ENCODE measurements at regions not wholly inside any gene's neighbourhood (a gene's known extent, or its start where the extent isn't known, plus 50 kb on each side); places are given as distances from the start of the nearest gene placed in this dataset.

DNA sequence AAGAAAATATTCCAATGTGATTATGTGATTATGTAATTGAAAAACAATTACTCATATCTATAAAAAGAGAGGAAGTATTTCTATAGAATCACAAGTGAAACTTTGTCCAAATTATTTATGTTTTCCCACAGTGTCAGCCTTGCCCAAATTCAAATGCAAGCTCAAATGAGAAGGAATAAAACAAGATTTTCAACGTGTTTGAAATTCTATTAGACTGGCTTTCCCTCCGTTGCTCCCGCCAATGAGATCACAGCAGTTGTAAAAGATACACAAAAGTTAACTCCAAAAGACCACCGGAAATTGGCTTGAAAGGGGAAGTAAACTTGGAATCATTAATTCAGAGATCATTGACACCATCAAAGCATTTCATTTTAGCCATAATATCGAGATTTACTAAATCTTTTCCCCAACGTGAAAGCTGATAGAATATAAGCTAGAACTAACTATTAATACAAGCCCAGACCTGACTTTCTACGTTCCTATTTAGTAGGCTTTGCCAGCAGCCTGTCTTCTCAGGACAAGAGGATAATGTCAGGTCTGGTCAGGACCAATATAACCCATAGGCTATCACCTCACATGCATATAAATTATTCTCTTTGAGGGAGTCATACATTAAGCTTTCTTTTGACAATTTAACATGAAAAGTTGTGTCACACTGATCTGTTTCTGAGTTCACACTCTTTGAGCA is 222.6 kb upstream of the CHAC2 start:
- TF ChIP-seq, protein P1, sequence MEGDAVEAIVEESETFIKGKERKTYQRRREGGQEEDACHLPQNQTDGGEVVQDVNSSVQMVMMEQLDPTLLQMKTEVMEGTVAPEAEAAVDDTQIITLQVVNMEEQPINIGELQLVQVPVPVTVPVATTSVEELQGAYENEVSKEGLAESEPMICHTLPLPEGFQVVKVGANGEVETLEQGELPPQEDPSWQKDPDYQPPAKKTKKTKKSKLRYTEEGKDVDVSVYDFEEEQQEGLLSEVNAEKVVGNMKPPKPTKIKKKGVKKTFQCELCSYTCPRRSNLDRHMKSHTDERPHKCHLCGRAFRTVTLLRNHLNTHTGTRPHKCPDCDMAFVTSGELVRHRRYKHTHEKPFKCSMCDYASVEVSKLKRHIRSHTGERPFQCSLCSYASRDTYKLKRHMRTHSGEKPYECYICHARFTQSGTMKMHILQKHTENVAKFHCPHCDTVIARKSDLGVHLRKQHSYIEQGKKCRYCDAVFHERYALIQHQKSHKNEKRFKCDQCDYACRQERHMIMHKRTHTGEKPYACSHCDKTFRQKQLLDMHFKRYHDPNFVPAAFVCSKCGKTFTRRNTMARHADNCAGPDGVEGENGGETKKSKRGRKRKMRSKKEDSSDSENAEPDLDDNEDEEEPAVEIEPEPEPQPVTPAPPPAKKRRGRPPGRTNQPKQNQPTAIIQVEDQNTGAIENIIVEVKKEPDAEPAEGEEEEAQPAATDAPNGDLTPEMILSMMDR (IDR thresholded peaks at IDR 0.05): no peak
- TF ChIP-seq POLR2A (IDR thresholded peaks at IDR 0.05): no peak

All from Peyer's patch (tissue), 4 donors.